KOPT-K1 (cell line): ENCODE measurements at regions not wholly inside any gene's neighbourhood (a gene's known extent, or its start where the extent isn't known, plus 50 kb on each side); places are given as distances from the start of the nearest gene placed in this dataset.

Experiments used
- H3K27ac ChIP-seq: fragments of 200-600 bp; sonication (generic); 2 replicates; pipeline ENCODE4 v1.5.1; 2016; ENCODE audit warnings: antibody characterized with exemption, mild to moderate bottlenecking, low read depth, low read length; ENCODE audit not compliant: poor library complexity, severe bottlenecking
- H3K36me3 ChIP-seq: fragments of 200-600 bp; sonication (generic); 2 replicates; pipeline ENCODE4 v1.5.1; 2017; ENCODE audit warnings: antibody characterized with exemption, mild to moderate bottlenecking, low read length, moderate library complexity; ENCODE audit not compliant: insufficient read depth
- H3K9me3 ChIP-seq: fragments of 200-600 bp; sonication (generic); 2 replicates; pipeline ENCODE4 v1.5.1; 2017; ENCODE audit warnings: antibody characterized with exemption, low read length, mild to moderate bottlenecking; ENCODE audit not compliant: insufficient read depth, poor library complexity, severe bottlenecking

- no peak overlapping the region for H3K27ac ChIP-seq
- H3K36me3 ChIP-seq, result no peaks in the 10 kb centered on the region; the same call in 1 of the 2 replicates
- H3K9me3 ChIP-seq, result no peaks in the 10 kb centered on the region
Observed at GRCh38 chr2:74036010-74036409, 51.3 kb downstream of the TET3 start.

- no peaks in the 10 kb centered on the region; the same call in 1 of the 2 replicates for H3K36me3 ChIP-seq
- H3K9me3 ChIP-seq, result no peaks in the 10 kb centered on the region
- peak overlapping the region; percentile 18 for H3K27ac ChIP-seq
Observed at GRCh38 chr2:74036450-74037195, 51.9 kb downstream of the TET3 start.

GRCh38 chr2:74037379-74037860, 52.7 kb downstream of the TET3 start:
- Histone ChIP-seq H3K27ac (peak overlapping the region; percentile 16), H3K9me3 (no peaks in the 10 kb centered on the region), H3K36me3 (no peaks in the 10 kb centered on the region; the same call in 1 of the 2 replicates)

- Histone ChIP-seq H3K27ac (no peak overlapping the region), H3K9me3 (no peaks in the 10 kb centered on the region), H3K36me3 (no peaks in the 10 kb centered on the region; the same call in 1 of the 2 replicates)
Observed at GRCh38 chr2:74039611-74040010, 54.9 kb downstream of the TET3 start.

GRCh38 chr2:74041182-74041581, 56.5 kb downstream of the TET3 start:
- Histone ChIP-seq H3K9me3 (no peaks in the 10 kb centered on the region), H3K36me3 (peaks cover 2% of the 10 kb centered on the region; the same call in 1 of the 2 replicates), H3K27ac (no peak overlapping the region)

- Histone ChIP-seq H3K36me3 (peaks cover 8% of the 10 kb centered on the region), H3K9me3 (no peaks in the 10 kb centered on the region), H3K27ac (no peak overlapping the region)
Observed at GRCh38 chr2:74041726-74042125, 57.0 kb downstream of the TET3 start.

- no peaks in the 10 kb centered on the region for H3K9me3 ChIP-seq
- H3K36me3 ChIP-seq, result peaks cover 16% of the 10 kb centered on the region
Observed at GRCh38 chr2:74042606-74043005, 57.9 kb downstream of the TET3 start.

GRCh38 chr2:74043345-74044329, 58.9 kb downstream of the TET3 start:
- H3K9me3 ChIP-seq, result no peaks in the 10 kb centered on the region
- H3K27ac ChIP-seq, result no peak overlapping the region
- H3K36me3 ChIP-seq, result peaks cover 27% of the 10 kb centered on the region

More at GRCh38 chr2:74042606-74043005, 57.9 kb downstream of the TET3 start:
- no peak overlapping the region for H3K27ac ChIP-seq

- H3K27ac ChIP-seq, result no peak overlapping the region
- peaks cover 40% of the 10 kb centered on the region for H3K36me3 ChIP-seq
- H3K9me3 ChIP-seq, result no peaks in the 10 kb centered on the region
Observed at GRCh38 chr2:74044999-74045398, 60.3 kb downstream of the TET3 start.

GRCh38 chr2:74045454-74045853, 60.7 kb downstream of the TET3 start:
- Histone ChIP-seq H3K27ac (no peak overlapping the region), H3K9me3 (no peaks in the 10 kb centered on the region), H3K36me3 (peaks cover 44% of the 10 kb centered on the region)

GRCh38 chr2:74046441-74046840, 61.7 kb downstream of the TET3 start:
- Histone ChIP-seq H3K36me3 (peaks cover 45% of the 10 kb centered on the region), H3K9me3 (no peaks in the 10 kb centered on the region)

GRCh38 chr2:74047152-74047551, 62.4 kb downstream of the TET3 start:
- no peak overlapping the region for H3K27ac ChIP-seq
- no peaks in the 10 kb centered on the region for H3K9me3 ChIP-seq
- peaks cover 50% of the 10 kb centered on the region for H3K36me3 ChIP-seq

More at GRCh38 chr2:74046441-74046840, 61.7 kb downstream of the TET3 start:
- H3K27ac ChIP-seq, result no peak overlapping the region

- Histone ChIP-seq H3K36me3 (peaks cover 52% of the 10 kb centered on the region), H3K27ac (no peak overlapping the region), H3K9me3 (no peaks in the 10 kb centered on the region)
Observed at GRCh38 chr2:74048147-74048546, 63.4 kb downstream of the TET3 start.

- Histone ChIP-seq H3K36me3 (peaks cover 52% of the 10 kb centered on the region), H3K27ac (no peak overlapping the region), H3K9me3 (no peaks in the 10 kb centered on the region)
Observed at GRCh38 chr2:74048843-74049519, 64.3 kb downstream of the TET3 start.
